ENCODE measurements at regions not wholly inside any gene's neighbourhood (a gene's known extent, or its start where the extent isn't known, plus 50 kb on each side); places are given as distances from the start of the nearest gene placed in this dataset.

DNA sequence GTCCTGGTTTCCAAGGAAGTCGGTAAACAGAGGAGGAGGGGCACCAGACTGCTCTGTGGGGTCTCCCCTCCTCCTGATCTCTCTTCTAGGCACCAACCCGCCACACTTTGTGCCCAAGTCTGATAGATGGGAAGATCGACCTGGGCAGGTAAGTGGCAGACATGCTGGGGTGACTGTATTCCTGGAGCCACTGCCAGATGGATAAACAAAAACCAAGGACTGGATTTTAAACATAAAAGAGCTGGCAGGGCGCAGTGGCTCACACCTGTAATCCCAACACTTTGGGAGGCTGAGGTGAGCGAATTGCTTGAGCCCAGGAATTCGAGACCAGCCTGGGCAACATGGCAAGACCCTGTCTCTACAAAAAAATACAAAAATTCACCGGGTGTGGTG, 181.2 kb downstream of the ANAPC1 start:
- no peak for DNase-seq (ENCODE audit: low spot score)

GRCh38 chr2:111703759-111704158, 180.2 kb downstream of the ANAPC1 start:
- DNase-seq (ENCODE audit: low spot score): no peak

GRCh38 chr2:111704246-111704645, 179.7 kb downstream of the ANAPC1 start:
- no peak for DNase-seq (ENCODE audit: low spot score)

- DNase-seq (ENCODE audit: low spot score): no peak
Observed at GRCh38 chr2:111705239-111705638, 178.8 kb downstream of the ANAPC1 start.

DNA sequence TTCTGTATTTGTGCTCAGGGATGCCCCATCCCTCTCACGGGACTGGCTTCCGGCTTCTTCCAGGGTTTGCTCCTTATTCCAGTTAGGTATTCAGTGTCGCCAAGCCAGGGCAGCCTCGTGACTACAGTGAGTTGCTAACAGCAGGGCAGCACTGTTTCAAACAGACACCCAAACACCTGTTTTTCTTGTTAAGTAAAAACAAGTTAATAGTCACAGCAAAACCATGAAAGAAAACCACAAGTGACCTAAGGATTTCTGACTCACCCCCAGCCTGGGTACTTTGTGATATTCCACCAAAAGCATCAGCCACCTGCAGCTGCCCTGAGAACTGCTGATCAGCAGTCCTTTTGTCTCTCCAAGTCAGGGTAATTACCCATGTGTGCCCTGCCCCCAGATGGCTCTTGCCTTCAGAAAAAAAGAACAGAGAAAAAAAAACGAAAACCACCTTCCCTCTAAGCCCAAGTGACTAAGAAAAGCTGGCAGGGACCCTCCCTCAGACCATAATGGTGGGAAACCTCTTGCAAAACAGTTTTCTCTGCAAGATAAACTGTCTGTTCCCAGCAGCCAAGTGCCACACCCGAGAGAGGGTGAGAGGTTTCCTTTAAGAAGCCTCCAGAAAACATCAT, 178.2 kb downstream of the ANAPC1 start:
- DNase-seq (ENCODE audit: low spot score): peak; percentile 64

DNA sequence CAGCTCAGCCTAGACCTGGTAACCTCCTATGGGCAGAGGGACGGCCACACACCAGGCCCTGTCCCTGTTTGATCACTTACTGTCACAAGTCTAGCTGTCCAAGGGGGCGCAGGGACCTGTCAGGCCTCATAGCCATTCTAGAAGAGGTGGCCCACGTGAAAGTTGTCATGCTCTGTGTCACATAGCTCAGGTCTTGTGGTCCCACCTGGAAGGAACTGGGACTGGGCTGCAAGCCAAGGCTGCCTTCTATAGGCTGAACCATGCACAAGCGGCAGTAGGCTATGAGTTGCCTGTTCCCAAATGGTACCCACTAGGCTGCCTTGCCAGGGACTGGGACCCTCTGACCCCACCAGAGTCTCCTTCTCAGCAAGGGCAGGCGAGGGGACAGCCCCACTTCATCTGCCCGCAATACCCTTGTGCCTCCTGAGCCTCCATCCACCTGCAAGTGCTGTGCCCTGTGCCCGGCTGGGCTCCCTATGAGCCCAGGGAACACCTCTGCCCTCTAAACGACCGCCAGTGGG, 177.5 kb downstream of the ANAPC1 start:
- DNase-seq (ENCODE audit: low spot score): peak; percentile 67

GRCh38 chr2:111707700-111708099, 176.3 kb downstream of the ANAPC1 start:
- DNase-seq (ENCODE audit: low spot score): no peak

GRCh38 chr2:111708476-111709180, 175.4 kb downstream of the ANAPC1 start:
- no peak for DNase-seq (ENCODE audit: low spot score)

DNA sequence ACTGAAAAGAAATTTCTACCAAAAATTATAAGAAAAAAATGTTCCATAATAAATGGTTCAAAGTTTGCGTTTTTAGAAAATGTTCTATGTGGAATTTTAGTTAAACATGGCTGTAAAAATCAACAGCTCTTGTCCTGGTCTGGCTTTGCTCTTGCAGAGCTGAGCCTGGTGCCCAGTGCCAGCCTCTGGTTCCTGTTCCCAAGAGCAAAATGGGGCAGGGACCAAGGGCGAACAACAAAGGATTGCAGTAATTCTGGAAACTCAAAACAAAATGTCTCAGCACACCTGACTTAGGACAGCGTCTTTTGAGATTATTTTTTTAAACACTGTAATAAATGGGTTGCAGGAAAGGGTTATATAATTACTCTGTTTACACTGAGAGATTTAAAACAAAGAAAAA, 174.7 kb downstream of the ANAPC1 start:
- no peak for DNase-seq (ENCODE audit: low spot score)

GRCh38 chr2:111710085-111710484, 173.9 kb downstream of the ANAPC1 start:
- DNase-seq (ENCODE audit: low spot score): no peak

DNA sequence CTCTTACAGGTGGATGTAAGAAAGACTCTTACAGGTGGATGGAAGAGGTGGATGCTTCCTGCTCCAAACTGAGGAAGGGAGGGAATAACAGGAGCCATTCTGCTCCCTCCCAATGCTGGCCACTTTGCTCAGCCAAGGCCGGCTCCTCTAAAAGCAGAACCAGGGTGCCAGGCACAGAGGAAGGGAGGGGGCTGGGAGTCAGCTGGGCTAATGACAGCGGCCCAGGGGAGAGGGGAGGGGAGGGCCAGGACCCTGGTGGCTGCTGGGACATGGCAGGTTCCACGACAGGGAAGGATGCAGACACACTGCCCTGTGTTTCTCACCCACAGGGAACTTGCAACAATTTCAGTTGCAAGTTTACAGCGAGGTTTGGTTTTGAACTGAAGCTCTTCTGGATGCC, 173.4 kb downstream of the ANAPC1 start:
- DNase-seq (ENCODE audit: low spot score): no peak

DNA sequence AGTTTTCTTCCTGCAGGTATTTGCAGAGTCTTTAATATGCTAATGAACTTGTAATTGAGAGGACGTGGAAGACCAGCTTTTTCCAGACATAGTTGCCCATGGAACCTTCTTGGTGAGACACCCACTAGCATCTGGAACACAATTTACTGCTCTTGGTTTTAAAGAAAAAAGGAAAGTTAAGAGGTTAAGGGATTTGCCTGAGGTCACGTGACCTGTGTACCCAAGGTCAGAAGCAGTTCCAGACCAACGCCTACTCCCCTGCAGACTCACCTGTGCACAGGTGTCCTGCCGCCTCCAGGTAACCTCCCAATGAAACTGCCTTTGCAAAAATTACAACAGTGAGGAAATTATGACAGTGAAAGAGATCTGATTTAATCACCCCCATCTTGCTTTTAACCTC, 172.7 kb downstream of the ANAPC1 start:
- DNase-seq (ENCODE audit: low spot score): no peak

GRCh38 chr2:111712361-111712760, 171.6 kb downstream of the ANAPC1 start:
- no peak for DNase-seq (ENCODE audit: low spot score)

DNA sequence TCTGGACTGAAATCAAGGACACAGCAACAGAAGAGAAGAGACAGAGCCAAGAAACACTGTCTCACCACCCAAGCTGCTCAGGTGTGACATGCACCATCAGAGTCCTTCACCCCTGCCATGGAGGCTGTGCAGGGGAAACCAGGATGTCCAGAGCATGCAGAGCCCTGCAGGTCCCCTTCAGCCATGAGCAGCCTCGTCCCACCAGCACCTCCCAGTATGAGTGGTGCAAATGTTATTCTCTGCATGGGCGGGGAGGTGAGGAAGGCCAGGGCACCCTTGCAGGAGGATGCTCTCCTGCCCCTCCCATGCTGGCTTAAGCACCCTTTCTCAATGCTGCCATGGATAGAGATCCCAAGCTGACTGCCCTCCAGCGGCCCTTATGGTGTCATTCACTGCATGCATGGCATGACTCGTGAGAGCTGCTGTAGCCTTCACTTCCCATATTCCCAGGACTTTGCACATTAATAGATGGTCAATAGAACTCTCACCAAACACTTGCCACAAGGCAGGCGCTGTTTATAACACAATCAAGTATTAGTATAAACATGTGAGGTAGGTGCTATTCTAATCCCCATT, 171.0 kb downstream of the ANAPC1 start:
- no peak for DNase-seq (ENCODE audit: low spot score)

- no peak for DNase-seq (ENCODE audit: low spot score)
Observed at GRCh38 chr2:111715987-111716904, 167.7 kb downstream of the ANAPC1 start.

DNA sequence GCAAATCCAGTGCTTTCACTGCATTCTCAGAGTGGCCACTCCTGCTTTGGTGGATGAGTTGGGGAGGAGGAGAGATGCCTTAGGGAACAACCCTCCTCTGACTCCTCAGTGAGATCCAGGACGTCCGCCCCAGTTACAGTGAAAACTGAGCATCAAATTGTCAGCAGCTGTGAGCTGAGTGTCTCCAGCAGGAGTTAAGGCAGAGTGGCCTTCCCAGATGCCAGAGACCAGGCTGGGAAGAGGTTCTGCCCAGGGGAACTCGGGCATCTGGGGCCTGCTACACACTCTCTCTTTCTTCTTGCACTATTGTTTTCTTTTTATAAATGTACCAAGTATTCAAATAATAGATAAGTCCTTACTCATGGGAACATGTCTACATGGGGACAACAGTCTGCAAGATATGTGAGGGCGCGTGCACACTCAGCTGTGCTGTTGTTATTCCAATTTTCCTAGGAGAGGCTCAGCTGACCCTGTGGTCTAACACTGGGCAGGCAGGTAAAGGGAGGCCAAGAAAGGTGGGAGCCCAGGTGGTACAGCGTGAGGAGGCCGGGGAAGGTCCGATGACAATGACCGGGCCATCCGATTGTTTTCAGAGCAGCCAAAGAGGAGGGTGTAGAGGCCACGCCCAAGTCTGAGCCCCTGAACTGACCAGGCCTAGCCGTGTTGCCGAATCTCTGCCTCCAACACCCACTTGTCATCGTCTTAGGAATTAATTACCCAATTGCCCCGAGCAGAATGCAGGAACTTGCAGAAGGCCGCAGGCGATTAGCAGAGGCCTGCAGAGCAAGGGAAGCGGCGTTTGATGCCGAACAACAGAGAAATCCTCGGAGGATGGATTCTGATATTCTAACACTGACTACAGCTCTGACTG, 166.9 kb downstream of the ANAPC1 start:
- DNase-seq (ENCODE audit: low spot score): no peak
